Stimulated activated memory B cell treated with anti-CD40 and anti-IgM and Interleukin-4, amounts not matched to agents 10 μg/mL and 1 μg/mL and 100 μg/mL, for 72 hours (primary cell): ENCODE measurements at regions not wholly inside any gene's neighbourhood (a gene's known extent, or its start where the extent isn't known, plus 50 kb on each side); places are given as distances from the start of the nearest gene placed in this dataset.

Experiments used
- ATAC-seq: fragments of 150-1000 bp; cut with Tn5 transposase; 2 replicates; pipeline ENCODE4 v1.10.0; 2021
- H3K27ac Mint-ChIP-seq: one replicate; pipeline ENCODE4 v1.8.0; 2022; ENCODE audit warnings: mild to moderate bottlenecking, mixed read lengths
- H3K27me3 Mint-ChIP-seq: one replicate; pipeline ENCODE4 v1.8.0; 2022; ENCODE audit warnings: mixed read lengths
- H3K36me3 Mint-ChIP-seq: one replicate; pipeline ENCODE4 v1.8.0; 2022; ENCODE audit warnings: mixed read lengths
- H3K4me1 Mint-ChIP-seq: one replicate; pipeline ENCODE4 v1.8.0; 2022; ENCODE audit warnings: mixed read lengths
- H3K4me3 Mint-ChIP-seq: one replicate; pipeline ENCODE4 v1.8.0; 2022; ENCODE audit warnings: mild to moderate bottlenecking, moderate library complexity, mixed read lengths
- H3K9me3 Mint-ChIP-seq: one replicate; pipeline ENCODE4 v1.8.0; 2022; ENCODE audit warnings: mixed read lengths

GRCh38 chr7:41224063-41224763 lies 478.7 kb downstream of the INHBA start:
- H3K4me1 Mint-ChIP-seq, result no peaks in the 10 kb centered on the region
- ATAC-seq, result no peak

GRCh38 chr7:41222746-41223145 lies 480.1 kb downstream of the INHBA start:
- Mint-ChIP-seq H3K4me1 (no peaks in the 10 kb centered on the region), H3K9me3 (no peaks in the 10 kb centered on the region), H3K27me3 (peaks cover 13% of the 10 kb centered on the region), H3K4me3 (no peak overlapping the region), H3K27ac (no peak overlapping the region), H3K36me3 (no peaks in the 10 kb centered on the region)
- no peak for ATAC-seq

More at GRCh38 chr7:41224063-41224763, 478.7 kb downstream of the INHBA start:
- Mint-ChIP-seq H3K36me3 (no peaks in the 10 kb centered on the region), H3K27me3 (peaks cover 13% of the 10 kb centered on the region), H3K4me3 (no peak overlapping the region), H3K27ac (no peak overlapping the region), H3K9me3 (no peaks in the 10 kb centered on the region)

GRCh38 chr7:41220266-41220665 lies 482.6 kb downstream of the INHBA start:
- H3K4me3 Mint-ChIP-seq, result no peak overlapping the region
- no peaks in the 10 kb centered on the region for H3K9me3 Mint-ChIP-seq
- no peaks in the 10 kb centered on the region for H3K36me3 Mint-ChIP-seq
- peaks cover 13% of the 10 kb centered on the region for H3K27me3 Mint-ChIP-seq
- ATAC-seq, result no peak
- no peak overlapping the region for H3K27ac Mint-ChIP-seq
- H3K4me1 Mint-ChIP-seq, result no peaks in the 10 kb centered on the region

GRCh38 chr7:41219276-41219675 lies 483.6 kb downstream of the INHBA start:
- Mint-ChIP-seq H3K27ac (no peak overlapping the region), H3K4me3 (no peak overlapping the region), H3K4me1 (no peaks in the 10 kb centered on the region), H3K27me3 (peaks cover 13% of the 10 kb centered on the region), H3K9me3 (no peaks in the 10 kb centered on the region), H3K36me3 (no peaks in the 10 kb centered on the region)
- no peak for ATAC-seq

GRCh38 chr7:41217306-41217705 lies 485.6 kb downstream of the INHBA start:
- Mint-ChIP-seq H3K27ac (no peak overlapping the region), H3K4me1 (no peaks in the 10 kb centered on the region), H3K4me3 (no peak overlapping the region), H3K9me3 (no peaks in the 10 kb centered on the region), H3K36me3 (no peaks in the 10 kb centered on the region), H3K27me3 (peaks cover 7% of the 10 kb centered on the region)
- no peak for ATAC-seq

GRCh38 chr7:41207141-41207540 lies 495.7 kb downstream of the INHBA start:
- peaks cover 13% of the 10 kb centered on the region for H3K4me1 Mint-ChIP-seq
- no peaks in the 10 kb centered on the region for H3K27me3 Mint-ChIP-seq
- H3K4me3 Mint-ChIP-seq, result no peak overlapping the region
- peaks cover 3% of the 10 kb centered on the region for H3K9me3 Mint-ChIP-seq
- no peaks in the 10 kb centered on the region for H3K36me3 Mint-ChIP-seq
- ATAC-seq, result no peak
- H3K27ac Mint-ChIP-seq, result no peak overlapping the region

GRCh38 chr7:41206267-41206666 lies 496.6 kb downstream of the INHBA start:
- H3K36me3 Mint-ChIP-seq, result no peaks in the 10 kb centered on the region
- peaks cover 3% of the 10 kb centered on the region for H3K9me3 Mint-ChIP-seq
- peaks cover 13% of the 10 kb centered on the region for H3K4me1 Mint-ChIP-seq
- H3K27ac Mint-ChIP-seq, result no peak overlapping the region
- ATAC-seq, result no peak
- no peaks in the 10 kb centered on the region for H3K27me3 Mint-ChIP-seq
- no peak overlapping the region for H3K4me3 Mint-ChIP-seq

GRCh38 chr7:41205600-41205999 lies 497.3 kb downstream of the INHBA start:
- Mint-ChIP-seq H3K9me3 (peaks cover 3% of the 10 kb centered on the region), H3K27ac (no peak overlapping the region), H3K4me1 (peaks cover 13% of the 10 kb centered on the region), H3K27me3 (no peaks in the 10 kb centered on the region), H3K4me3 (no peak overlapping the region), H3K36me3 (no peaks in the 10 kb centered on the region)
- peak; percentile 64 for ATAC-seq

GRCh38 chr7:41203542-41203941 lies 499.3 kb downstream of the INHBA start:
- no peak for ATAC-seq
- peaks cover 13% of the 10 kb centered on the region for H3K4me1 Mint-ChIP-seq
- H3K36me3 Mint-ChIP-seq, result no peaks in the 10 kb centered on the region
- no peak overlapping the region for H3K27ac Mint-ChIP-seq
- peaks cover 3% of the 10 kb centered on the region for H3K9me3 Mint-ChIP-seq
- H3K27me3 Mint-ChIP-seq, result no peaks in the 10 kb centered on the region
- H3K4me3 Mint-ChIP-seq, result no peak overlapping the region

- Mint-ChIP-seq H3K36me3 (no peaks in the 10 kb centered on the region), H3K27me3 (no peaks in the 10 kb centered on the region), H3K4me1 (peaks cover under 1% of the 10 kb centered on the region), H3K4me3 (no peak overlapping the region), H3K27ac (no peak overlapping the region), H3K9me3 (no peaks in the 10 kb centered on the region)
- ATAC-seq, result no peak
Measured at GRCh38 chr7:41201021-41201420, 501.9 kb downstream of the INHBA start.

GRCh38 chr7:41199136-41199535 lies 503.8 kb downstream of the INHBA start:
- ATAC-seq, result no peak
- Mint-ChIP-seq H3K4me3 (no peak overlapping the region), H3K27ac (no peak overlapping the region), H3K4me1 (no peaks in the 10 kb centered on the region), H3K27me3 (no peaks in the 10 kb centered on the region), H3K9me3 (no peaks in the 10 kb centered on the region), H3K36me3 (no peaks in the 10 kb centered on the region)

- Mint-ChIP-seq H3K27me3 (no peaks in the 10 kb centered on the region), H3K9me3 (no peaks in the 10 kb centered on the region), H3K4me1 (no peaks in the 10 kb centered on the region), H3K4me3 (no peak overlapping the region), H3K27ac (no peak overlapping the region), H3K36me3 (no peaks in the 10 kb centered on the region)
- no peak for ATAC-seq
Measured at GRCh38 chr7:41198502-41198901, 504.4 kb downstream of the INHBA start.

- no peak for ATAC-seq
- Mint-ChIP-seq H3K4me3 (no peak overlapping the region), H3K4me1 (no peaks in the 10 kb centered on the region), H3K9me3 (no peaks in the 10 kb centered on the region), H3K27ac (no peak overlapping the region), H3K36me3 (no peaks in the 10 kb centered on the region), H3K27me3 (no peaks in the 10 kb centered on the region)
Measured at GRCh38 chr7:41197769-41198168, 505.1 kb downstream of the INHBA start.

GRCh38 chr7:41193738-41194282 lies 509.1 kb downstream of the INHBA start:
- Mint-ChIP-seq H3K36me3 (no peaks in the 10 kb centered on the region), H3K9me3 (no peaks in the 10 kb centered on the region), H3K4me3 (no peak overlapping the region), H3K27ac (no peak overlapping the region), H3K4me1 (no peaks in the 10 kb centered on the region), H3K27me3 (no peaks in the 10 kb centered on the region)
- ATAC-seq, result no peak

GRCh38 chr7:41190581-41190980 lies 512.3 kb downstream of the INHBA start:
- H3K4me1 Mint-ChIP-seq, result no peaks in the 10 kb centered on the region
- H3K27me3 Mint-ChIP-seq, result no peaks in the 10 kb centered on the region
- no peak overlapping the region for H3K4me3 Mint-ChIP-seq
- no peak overlapping the region for H3K27ac Mint-ChIP-seq
- ATAC-seq, result no peak
- H3K9me3 Mint-ChIP-seq, result no peaks in the 10 kb centered on the region
- no peaks in the 10 kb centered on the region for H3K36me3 Mint-ChIP-seq

- no peak overlapping the region for H3K27ac Mint-ChIP-seq
- no peaks in the 10 kb centered on the region for H3K27me3 Mint-ChIP-seq
- no peaks in the 10 kb centered on the region for H3K36me3 Mint-ChIP-seq
- no peak overlapping the region for H3K4me3 Mint-ChIP-seq
- H3K9me3 Mint-ChIP-seq, result no peaks in the 10 kb centered on the region
- H3K4me1 Mint-ChIP-seq, result no peaks in the 10 kb centered on the region
- ATAC-seq, result no peak
Measured at GRCh38 chr7:41189866-41190265, 513.0 kb downstream of the INHBA start.
